Smooth muscle cell (in vitro differentiated cells): ENCODE measurements at regions not wholly inside any gene's neighbourhood (a gene's known extent, or its start where the extent isn't known, plus 50 kb on each side); places are given as distances from the start of the nearest gene placed in this dataset.

Experiments
- DNase-seq: peaks from one replicate; lab custom pipeline; 2025; ENCODE audit not compliant: unreplicated experiment; lab: John Stamatoyannopoulos, UW
- H2AFZ ChIP-seq: fragments of 200-600 bp; sonication (generic); 2 replicates; pipeline ENCODE4 v1.6.0; 2016; ENCODE audit warnings: antibody characterized with exemption, low read depth, mild to moderate bottlenecking
- H3F3A ChIP-seq: fragments of 200-600 bp; sonication (generic); 2 replicates; pipeline ENCODE4 v1.6.0; 2017; ENCODE audit warnings: antibody characterized with exemption, low read depth
- H3K27ac ChIP-seq: fragments of 200-600 bp; sonication (generic); 2 replicates; pipeline ENCODE4 v1.5.1; 2016; ENCODE audit warnings: low read depth, mild to moderate bottlenecking
- H3K27me3 ChIP-seq: fragments of 200-600 bp; sonication (generic); 2 replicates; pipeline ENCODE4 v1.6.1; 2016; ENCODE audit warnings: low read depth, mild to moderate bottlenecking
- H3K36me3 ChIP-seq: fragments of 200-600 bp; sonication (generic); 2 replicates; pipeline ENCODE4 v1.5.1; 2016; ENCODE audit warnings: low read depth
- H3K4me1 ChIP-seq: fragments of 200-600 bp; sonication (generic); 2 replicates; pipeline ENCODE4 v1.5.1; 2016; ENCODE audit warnings: low read depth
- H3K4me2 ChIP-seq: fragments of 200-600 bp; sonication (generic); 2 replicates; pipeline ENCODE4 v1.6.0; 2016; ENCODE audit warnings: mild to moderate bottlenecking
- H3K4me3 ChIP-seq: fragments of 200-600 bp; sonication (generic); 2 replicates; pipeline ENCODE4 v1.5.1; 2016; ENCODE audit warnings: mild to moderate bottlenecking
- H3K79me2 ChIP-seq: fragments of 200-600 bp; sonication (generic); 2 replicates; pipeline ENCODE4 v1.6.0; 2016; ENCODE audit warnings: low read depth, mild to moderate bottlenecking
- H3K9ac ChIP-seq: fragments of 200-600 bp; sonication (generic); 2 replicates; pipeline ENCODE4 v1.6.0; 2016; ENCODE audit warnings: low read depth
- H3K9me3 ChIP-seq: fragments of 200-600 bp; sonication (generic); replicated peaks from 2 replicates; pipeline ENCODE4 v1.5.1; 2016; ENCODE audit warnings: low read depth
- H4K20me1 ChIP-seq: fragments of 200-600 bp; sonication (generic); 2 replicates; pipeline ENCODE4 v1.6.0; 2016; ENCODE audit warnings: low read depth
- CTCF ChIP-seq: fragments of 200-600 bp; sonication (generic); IDR thresholded peaks from 2 replicates; pipeline ENCODE4 v1.5.1; 2017; ENCODE audit warnings: borderline replicate concordance, mild to moderate bottlenecking, antibody characterized with exemption; ENCODE audit not compliant: insufficient read depth, poor library complexity, severe bottlenecking
- WGBS: methylation state at CpG from one replicate; pipeline ENCODE4 v1.1.7; 2016; ENCODE audit warnings: low lambda C conversion rate; 5-methylcytosine and 5-hydroxymethylcytosine counted together

GRCh38 chr6:6994796-6995195 lies 113.0 kb upstream of the RREB1 start:
- 93% methylated on average over 8 of the region's 8 CpGs for WGBS
- no peaks in the 10 kb centered on the region for H3F3A ChIP-seq

GRCh38 chr6:6995328-6995727 lies 112.4 kb upstream of the RREB1 start:
- Histone ChIP-seq H2AFZ (peak overlapping the region; percentile 58), H3K27ac (no peak overlapping the region), H3K4me1 (peaks cover 4% of the 10 kb centered on the region), H3K36me3 (no peaks in the 10 kb centered on the region), H4K20me1 (no peaks in the 10 kb centered on the region), H3K9me3 (no peaks in the 10 kb centered on the region), H3K79me2 (no peaks in the 10 kb centered on the region), H3K27me3 (no peaks in the 10 kb centered on the region), H3F3A (no peaks in the 10 kb centered on the region), H3K4me2 (no peak overlapping the region), H3K4me3 (no peak overlapping the region), H3K9ac (no peak overlapping the region)
- no peak for DNase-seq
- 84% methylated on average over 1 of the region's 1 CpG for WGBS
- TF ChIP-seq CTCF: no peak

More at GRCh38 chr6:6994796-6995195, 113.0 kb upstream of the RREB1 start:
- Histone ChIP-seq H2AFZ (no peak overlapping the region), H3K27ac (no peak overlapping the region), H3K9me3 (no peaks in the 10 kb centered on the region), H3K79me2 (no peaks in the 10 kb centered on the region), H3K4me2 (no peak overlapping the region), H3K4me3 (no peak overlapping the region), H3K27me3 (no peaks in the 10 kb centered on the region), H4K20me1 (no peaks in the 10 kb centered on the region), H3K36me3 (no peaks in the 10 kb centered on the region), H3K9ac (no peak overlapping the region), H3K4me1 (peaks cover 4% of the 10 kb centered on the region)
- no peak for DNase-seq
- no peak for TF ChIP-seq CTCF

- Histone ChIP-seq H3K27ac (no peak overlapping the region), H3F3A (no peaks in the 10 kb centered on the region), H3K4me1 (peaks cover 4% of the 10 kb centered on the region), H3K79me2 (no peaks in the 10 kb centered on the region), H3K9me3 (no peaks in the 10 kb centered on the region), H3K36me3 (no peaks in the 10 kb centered on the region), H2AFZ (no peak overlapping the region), H4K20me1 (no peaks in the 10 kb centered on the region), H3K9ac (no peak overlapping the region), H3K4me2 (no peak overlapping the region), H3K27me3 (no peaks in the 10 kb centered on the region), H3K4me3 (no peak overlapping the region)
- no peak for DNase-seq
- WGBS: 90% methylated on average over 2 of the region's 2 CpGs
- no peak for TF ChIP-seq CTCF
These were observed 111.6 kb upstream of the RREB1 start for GRCh38 chr6:6996124-6996523.
